ENCODE measurements at regions not wholly inside any gene's neighbourhood (a gene's known extent, or its start where the extent isn't known, plus 50 kb on each side); places are given as distances from the start of the nearest gene placed in this dataset.

DNA sequence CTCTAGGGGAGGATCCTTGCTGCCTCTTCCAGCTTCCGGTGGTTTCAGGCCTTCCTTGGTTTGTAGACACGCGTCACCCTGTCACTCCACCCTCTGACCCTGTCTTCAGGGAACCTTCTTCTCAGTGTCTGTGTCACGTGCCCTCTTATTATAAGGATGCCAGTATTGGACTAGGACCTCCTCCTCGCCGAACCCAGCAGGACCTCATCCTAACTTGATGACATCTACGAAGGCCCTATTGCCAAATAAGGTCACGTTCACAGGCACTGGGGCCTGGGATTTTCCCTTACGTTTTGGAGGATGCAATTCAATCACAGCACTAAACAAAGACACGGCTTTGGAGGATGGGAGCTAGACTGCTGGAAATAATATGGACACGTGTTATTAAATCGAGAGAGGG, 408.7 kb downstream of the BRD1 start:
- peaks cover 0 to 28% (median 0%) of the 10 kb centered on the region in 3 donors for H3K27me3 ChIP-seq
- intact Hi-C loops (cut with DNase I) = no loop called here
- WGBS, 2 donors = 82 to 85% methylated on average over 12 of the region's 12 CpGs
- no peak for DNase-seq
- no peak for TF ChIP-seq POLR2A (IDR thresholded peaks at IDR 0.05)
- TF ChIP-seq, protein P1, sequence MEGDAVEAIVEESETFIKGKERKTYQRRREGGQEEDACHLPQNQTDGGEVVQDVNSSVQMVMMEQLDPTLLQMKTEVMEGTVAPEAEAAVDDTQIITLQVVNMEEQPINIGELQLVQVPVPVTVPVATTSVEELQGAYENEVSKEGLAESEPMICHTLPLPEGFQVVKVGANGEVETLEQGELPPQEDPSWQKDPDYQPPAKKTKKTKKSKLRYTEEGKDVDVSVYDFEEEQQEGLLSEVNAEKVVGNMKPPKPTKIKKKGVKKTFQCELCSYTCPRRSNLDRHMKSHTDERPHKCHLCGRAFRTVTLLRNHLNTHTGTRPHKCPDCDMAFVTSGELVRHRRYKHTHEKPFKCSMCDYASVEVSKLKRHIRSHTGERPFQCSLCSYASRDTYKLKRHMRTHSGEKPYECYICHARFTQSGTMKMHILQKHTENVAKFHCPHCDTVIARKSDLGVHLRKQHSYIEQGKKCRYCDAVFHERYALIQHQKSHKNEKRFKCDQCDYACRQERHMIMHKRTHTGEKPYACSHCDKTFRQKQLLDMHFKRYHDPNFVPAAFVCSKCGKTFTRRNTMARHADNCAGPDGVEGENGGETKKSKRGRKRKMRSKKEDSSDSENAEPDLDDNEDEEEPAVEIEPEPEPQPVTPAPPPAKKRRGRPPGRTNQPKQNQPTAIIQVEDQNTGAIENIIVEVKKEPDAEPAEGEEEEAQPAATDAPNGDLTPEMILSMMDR (IDR thresholded peaks at IDR 0.05) = no peak
- TF ChIP-seq POLR2AphosphoS5 (IDR thresholded peaks at IDR 0.05) = no peak
- TF ChIP-seq EP300 (IDR thresholded peaks at IDR 0.05) = no peak
- H3K4me3 ChIP-seq = no peak overlapping the region
- no peaks in the 10 kb centered on the region for H3K36me3 ChIP-seq
- H3K9me3 ChIP-seq = no peaks in the 10 kb centered on the region
- no peak overlapping the region for H3K27ac ChIP-seq
- H3K4me1 ChIP-seq = no peaks in the 10 kb centered on the region

DNA sequence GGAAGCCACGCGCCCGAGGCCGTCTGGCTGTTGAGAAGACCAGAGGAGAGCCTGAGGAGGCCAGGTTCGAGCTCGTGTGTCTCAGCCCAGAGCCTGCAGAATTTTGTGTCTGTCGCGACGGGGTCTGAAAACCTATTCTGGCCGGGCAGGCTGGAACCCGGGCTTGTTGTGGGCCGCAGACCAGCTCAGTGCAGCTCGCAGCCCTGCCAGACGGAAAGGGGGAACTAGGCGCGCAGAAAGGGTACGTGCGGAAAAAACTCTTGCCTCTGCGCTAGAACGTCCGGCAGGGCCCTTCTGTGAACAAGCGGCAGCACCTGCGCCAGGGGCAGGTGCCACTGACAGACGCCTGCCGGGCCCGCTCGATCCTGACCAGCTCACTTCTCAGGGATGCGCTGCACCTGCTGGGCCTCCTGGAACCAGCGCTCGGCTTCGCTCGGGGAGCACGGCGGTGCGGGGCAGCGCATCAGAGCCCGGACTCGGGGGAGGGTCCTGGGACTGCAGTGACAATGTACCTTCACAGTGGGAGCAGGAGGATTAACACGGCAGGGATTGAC, 409.3 kb downstream of the BRD1 start:
- no peak for TF ChIP-seq POLR2AphosphoS5 (IDR thresholded peaks at IDR 0.05)
- TF ChIP-seq, protein P1 (IDR thresholded peaks at IDR 0.05) = no peak
- no peak for TF ChIP-seq POLR2A (IDR thresholded peaks at IDR 0.05)
- no peak for TF ChIP-seq EP300 (IDR thresholded peaks at IDR 0.05)
- no peaks in the 10 kb centered on the region for H3K9me3 ChIP-seq
- no peaks in the 10 kb centered on the region for H3K4me1 ChIP-seq
- H3K4me3 ChIP-seq = no peak overlapping the region
- intact Hi-C loops (cut with DNase I) = no loop called here
- peaks cover 0 to 25% (median 5%) of the 10 kb centered on the region in 3 donors for H3K27me3 ChIP-seq
- no peak overlapping the region for H3K27ac ChIP-seq
- DNase-seq = no peak
- no peaks in the 10 kb centered on the region for H3K36me3 ChIP-seq
- WGBS, 2 donors = 90 to 91% methylated on average over 39 of the region's 39 CpGs

DNA sequence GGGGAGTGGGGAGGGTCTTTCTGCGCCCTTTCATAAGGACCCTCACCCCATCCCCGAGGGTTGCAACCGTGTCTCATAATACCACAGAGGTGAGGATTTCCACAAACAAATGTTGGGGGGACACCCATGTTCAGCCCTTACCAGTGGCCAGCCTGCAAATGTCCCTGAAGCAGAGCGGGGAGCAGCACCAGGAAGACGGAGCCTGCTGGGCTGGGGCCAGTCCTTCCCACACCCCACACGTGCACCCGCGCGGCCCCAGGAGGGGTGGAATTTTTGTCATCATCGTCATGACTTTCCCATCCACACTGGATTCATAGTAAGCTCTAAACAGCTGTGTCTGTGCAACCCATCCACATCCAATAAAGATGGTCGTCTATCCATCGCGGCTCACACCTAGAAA, 409.8 kb downstream of the BRD1 start:
- whole genome bisulfite sequencing, 2 donors = 91 to 92% methylated on average over 13 of the region's 13 CpGs
- Histone ChIP-seq H3K9me3 (no peaks in the 10 kb centered on the region), H3K36me3 (no peaks in the 10 kb centered on the region), H3K4me3 (no peak overlapping the region), H3K27me3 (peaks cover 0 to 22% (median 5%) of the 10 kb centered on the region in 3 donors), H3K4me1 (no peaks in the 10 kb centered on the region), H3K27ac (no peak overlapping the region)
- TF ChIP-seq POLR2AphosphoS5 (IDR thresholded peaks at IDR 0.05) = no peak
- no peak for TF ChIP-seq EP300 (IDR thresholded peaks at IDR 0.05)
- no peak for TF ChIP-seq POLR2A (IDR thresholded peaks at IDR 0.05)
- TF ChIP-seq, protein P1 (IDR thresholded peaks at IDR 0.05) = no peak
- intact Hi-C loops (cut with DNase I) = no loop called here
- DNase-seq = no peak

DNA sequence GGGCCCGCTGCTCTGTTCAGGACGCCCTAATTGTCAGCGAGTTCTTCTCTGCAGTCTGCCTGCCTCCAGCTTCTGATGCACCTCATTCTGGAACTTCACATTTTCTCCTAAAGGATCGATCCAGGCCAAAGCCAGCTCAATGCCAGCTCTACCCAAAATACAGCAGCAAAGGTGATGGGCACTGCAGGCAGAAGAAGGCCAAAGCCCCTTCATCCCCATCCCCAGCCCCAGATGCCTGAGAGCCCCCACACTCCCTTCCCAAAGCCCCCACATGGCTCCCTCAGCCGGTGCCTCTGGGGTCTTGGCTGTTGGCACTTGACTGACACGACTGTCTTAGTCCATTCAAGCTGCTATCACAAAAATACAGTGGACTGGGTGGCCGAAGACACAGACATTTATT, 410.3 kb downstream of the BRD1 start:
- no peaks in the 10 kb centered on the region for H3K36me3 ChIP-seq
- 86 to 89% methylated on average over 7 of the region's 7 CpGs for WGBS, 2 donors

More for the DNA sequence above, 410.3 kb downstream of the BRD1 start:
- TF ChIP-seq, protein P1 (IDR thresholded peaks at IDR 0.05) = no peak
- no peak for TF ChIP-seq EP300 (IDR thresholded peaks at IDR 0.05)
- no peak for TF ChIP-seq POLR2A (IDR thresholded peaks at IDR 0.05)
- TF ChIP-seq POLR2AphosphoS5 (IDR thresholded peaks at IDR 0.05) = no peak
- no peak overlapping the region for H3K27ac ChIP-seq
- no peak overlapping the region for H3K4me3 ChIP-seq
- H3K9me3 ChIP-seq = no peaks in the 10 kb centered on the region
- H3K27me3 ChIP-seq = peaks cover 0 to 22% (median 5%) of the 10 kb centered on the region in 3 donors
- no peaks in the 10 kb centered on the region for H3K4me1 ChIP-seq
- DNase-seq = no peak
- intact Hi-C loops (cut with DNase I) = no loop called here
